ENCODE measurements at regions not wholly inside any gene's neighbourhood (a gene's known extent, or its start where the extent isn't known, plus 50 kb on each side); places are given as distances from the start of the nearest gene placed in this dataset. TPM values are rescaled to one million over a fixed set of nuclear protein-coding genes. Genes with fewer than 3 reads are reported as not detected.

Small RNAs in the stretch of these regions (small RNA-seq; reads per million reads assigned to genes)
- gene SNRPCP14: not detected
